ENCODE measurements at regions not wholly inside any gene's neighbourhood (a gene's known extent, or its start where the extent isn't known, plus 50 kb on each side); places are given as distances from the start of the nearest gene placed in this dataset.

GRCh38 chr1:87715052-87715451, 386.4 kb downstream of the LMO4 start:
- TF ChIP-seq EZH2 (IDR thresholded peaks at IDR 0.05; ENCODE audit: borderline replicate concordance, low read length) (no peak), CTCF (IDR thresholded peaks at IDR 0.05; ENCODE audit: low read length) (no peak)

GRCh38 chr1:87715471-87715870, 386.8 kb downstream of the LMO4 start:
- no peaks in the 10 kb centered on the region for H3K36me3 ChIP-seq (ENCODE audit: insufficient read depth, low read length)
- H3K4me2 ChIP-seq (ENCODE audit: low read length): no peak overlapping the region
- H3K4me3 ChIP-seq (ENCODE audit: low read depth, low read length, poor library complexity, severe bottlenecking): no peak overlapping the region
- H3K4me1 ChIP-seq (ENCODE audit: insufficient read depth, low read length, severe bottlenecking): peaks cover 3% of the 10 kb centered on the region
- TF ChIP-seq CTCF (IDR thresholded peaks at IDR 0.05; ENCODE audit: low read length) (no peak), EZH2 (IDR thresholded peaks at IDR 0.05; ENCODE audit: borderline replicate concordance, low read length) (no peak)
- H3K9ac ChIP-seq (ENCODE audit: low read length): no peak overlapping the region
- H4K20me1 ChIP-seq (ENCODE audit: insufficient read depth, low read length): no peaks in the 10 kb centered on the region
- no peak overlapping the region for H3K27ac ChIP-seq (ENCODE audit: low read depth, low read length, poor library complexity, severe bottlenecking)
- H3K79me2 ChIP-seq (ENCODE audit: insufficient read depth, low read length): no peaks in the 10 kb centered on the region
- no peak overlapping the region for H2AFZ ChIP-seq (ENCODE audit: low read length)
- no peaks in the 10 kb centered on the region for H3F3A ChIP-seq (ENCODE audit: insufficient read depth, low read length)
- no peaks in the 10 kb centered on the region for H3K9me3 ChIP-seq (ENCODE audit: low read length)
- H3K9me2 ChIP-seq (ENCODE audit: low read depth, low read length): no peaks in the 10 kb centered on the region
- H3K27me3 ChIP-seq (ENCODE audit: insufficient read depth, low read length): no peaks in the 10 kb centered on the region; the same call in 1 of the 2 replicates

More at GRCh38 chr1:87715052-87715451, 386.4 kb downstream of the LMO4 start:
- no peaks in the 10 kb centered on the region for H3K9me3 ChIP-seq (ENCODE audit: low read length)
- no peak overlapping the region for H3K4me3 ChIP-seq (ENCODE audit: low read depth, low read length, poor library complexity, severe bottlenecking)
- no peaks in the 10 kb centered on the region for H3K9me2 ChIP-seq (ENCODE audit: low read depth, low read length)
- no peak overlapping the region for H3K9ac ChIP-seq (ENCODE audit: low read length)
- no peaks in the 10 kb centered on the region for H4K20me1 ChIP-seq (ENCODE audit: insufficient read depth, low read length)
- H3K36me3 ChIP-seq (ENCODE audit: insufficient read depth, low read length): no peaks in the 10 kb centered on the region
- H2AFZ ChIP-seq (ENCODE audit: low read length): no peak overlapping the region
- H3K27me3 ChIP-seq (ENCODE audit: insufficient read depth, low read length): no peaks in the 10 kb centered on the region; the same call in 1 of the 2 replicates
- no peak overlapping the region for H3K27ac ChIP-seq (ENCODE audit: low read depth, low read length, poor library complexity, severe bottlenecking)
- no peaks in the 10 kb centered on the region for H3F3A ChIP-seq (ENCODE audit: insufficient read depth, low read length)
- no peak overlapping the region for H3K4me2 ChIP-seq (ENCODE audit: low read length)
- H3K79me2 ChIP-seq (ENCODE audit: insufficient read depth, low read length): no peaks in the 10 kb centered on the region
- H3K4me1 ChIP-seq (ENCODE audit: insufficient read depth, low read length, severe bottlenecking): peaks cover 3% of the 10 kb centered on the region

- Histone ChIP-seq H3K9me2 (ENCODE audit: low read depth, low read length) (no peaks in the 10 kb centered on the region), H3F3A (ENCODE audit: insufficient read depth, low read length) (no peaks in the 10 kb centered on the region), H4K20me1 (ENCODE audit: insufficient read depth, low read length) (no peaks in the 10 kb centered on the region), H3K79me2 (ENCODE audit: insufficient read depth, low read length) (no peaks in the 10 kb centered on the region), H3K4me2 (ENCODE audit: low read length) (no peak overlapping the region), H3K36me3 (ENCODE audit: insufficient read depth, low read length) (no peaks in the 10 kb centered on the region), H3K4me3 (ENCODE audit: low read depth, low read length, poor library complexity, severe bottlenecking) (no peak overlapping the region), H3K27me3 (ENCODE audit: insufficient read depth, low read length) (no peaks in the 10 kb centered on the region), H3K9me3 (ENCODE audit: low read length) (no peaks in the 10 kb centered on the region), H3K9ac (ENCODE audit: low read length) (no peak overlapping the region), H3K4me1 (ENCODE audit: insufficient read depth, low read length, severe bottlenecking) (peaks cover 3% of the 10 kb centered on the region), H2AFZ (ENCODE audit: low read length) (no peak overlapping the region), H3K27ac (ENCODE audit: low read depth, low read length, poor library complexity, severe bottlenecking) (no peak overlapping the region)
- no peak for TF ChIP-seq CTCF (IDR thresholded peaks at IDR 0.05; ENCODE audit: low read length)
- TF ChIP-seq EZH2 (IDR thresholded peaks at IDR 0.05; ENCODE audit: borderline replicate concordance, low read length): no peak
These were observed 388.5 kb downstream of the LMO4 start for GRCh38 chr1:87717157-87717670.

Data from OCI-LY1 (cell line).